ENCODE measurements at regions not wholly inside any gene's neighbourhood (a gene's known extent, or its start where the extent isn't known, plus 50 kb on each side); places are given as distances from the start of the nearest gene placed in this dataset.

DNA sequence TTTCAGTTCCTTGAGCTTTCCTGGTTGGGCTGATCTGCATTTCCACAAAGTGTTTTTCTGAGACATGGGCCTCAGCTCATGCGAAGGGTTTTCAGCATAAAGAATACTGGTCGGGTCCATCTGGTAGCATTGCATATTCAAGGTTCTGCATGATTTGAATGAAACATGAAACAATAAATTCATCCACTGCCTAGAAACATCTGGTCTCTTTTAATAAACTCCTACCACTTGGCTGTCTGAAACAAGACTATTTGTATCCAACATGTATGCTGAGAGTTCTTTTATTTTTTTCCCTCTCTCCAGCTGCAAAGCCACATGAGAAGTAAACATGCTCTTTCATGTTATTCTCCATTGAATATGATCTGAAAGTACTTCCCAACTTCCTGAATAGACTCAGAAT is 314.9 kb upstream of the SOX11 start:
- DNase-seq, result no peak

DNA sequence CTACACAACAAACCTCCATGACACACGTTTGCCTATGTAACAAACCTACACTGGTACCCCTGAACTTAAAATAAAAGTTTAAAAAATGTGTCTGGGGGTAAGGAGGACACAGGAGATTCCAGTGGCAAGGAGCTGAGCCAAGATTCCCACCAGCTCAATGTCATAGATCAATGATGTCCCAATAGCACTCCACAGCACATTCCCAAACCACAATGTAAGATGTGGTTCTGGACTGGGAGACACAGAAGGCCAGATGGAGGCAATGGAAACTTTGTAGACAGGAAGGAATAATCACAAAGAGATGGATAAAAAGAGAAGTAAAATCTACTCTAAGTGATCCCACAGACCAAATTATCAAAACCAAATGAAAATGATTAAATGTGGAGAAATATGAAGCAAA is 312.4 kb upstream of the SOX11 start:
- DNase-seq, result no peak

DNA sequence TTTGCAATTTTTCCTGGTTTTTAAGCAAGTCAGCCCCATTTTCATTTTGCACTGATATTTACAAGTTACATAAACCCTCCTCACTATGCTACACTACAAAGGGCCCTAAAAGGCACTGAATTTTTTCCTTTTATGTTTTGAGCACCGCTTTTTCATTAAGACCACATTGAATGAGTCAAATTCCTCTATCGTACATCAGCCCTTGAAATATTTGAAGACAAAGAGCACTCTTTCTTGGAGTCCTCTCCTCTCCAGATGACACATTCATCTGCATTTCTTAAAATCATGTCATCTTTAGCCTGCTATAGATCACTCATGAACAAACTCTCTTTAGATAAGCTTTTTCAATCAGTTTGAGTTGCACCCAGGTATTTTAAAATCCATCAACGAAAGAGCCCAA is 306.6 kb upstream of the SOX11 start:
- no peak for DNase-seq

DNA sequence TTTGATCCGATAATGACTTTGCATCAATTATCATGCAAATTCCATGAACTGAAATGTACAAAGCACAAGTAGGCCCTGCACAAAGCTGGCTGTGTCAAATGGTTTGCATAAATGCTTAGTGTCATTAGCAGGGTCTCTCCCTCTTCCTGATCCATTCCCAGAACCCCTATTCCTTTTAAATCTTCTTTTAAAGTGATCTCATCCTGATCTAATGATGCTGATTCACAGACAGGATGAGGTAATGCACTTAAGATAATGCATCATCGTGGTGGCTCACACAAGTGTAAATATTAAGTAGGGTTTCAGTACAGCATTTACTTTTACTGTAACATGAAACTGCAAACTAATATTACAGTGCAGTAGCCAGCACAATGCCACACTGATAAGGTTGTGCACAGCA is 304.8 kb upstream of the SOX11 start:
- DNase-seq, result no peak

DNA sequence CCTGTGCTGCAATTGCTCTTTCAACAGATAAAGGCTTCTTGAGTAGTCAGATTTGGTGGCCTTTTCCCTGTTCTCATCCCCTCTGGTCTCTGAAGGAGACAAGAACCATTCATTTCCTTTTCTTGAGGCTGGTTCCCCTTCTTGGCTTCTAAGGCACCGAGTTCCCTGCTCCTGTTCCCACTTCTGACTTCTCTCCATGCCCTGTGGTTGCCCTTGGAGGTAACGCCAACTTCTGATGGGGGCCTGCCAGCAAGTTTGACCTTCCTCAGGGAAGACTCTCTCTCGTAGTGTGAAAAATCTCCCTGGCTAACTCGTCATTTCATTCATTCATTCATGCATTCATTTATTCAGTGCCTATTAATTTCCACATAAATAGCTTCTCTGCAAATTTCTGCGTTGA is 302.4 kb upstream of the SOX11 start:
- DNase-seq, result no peak

DNA sequence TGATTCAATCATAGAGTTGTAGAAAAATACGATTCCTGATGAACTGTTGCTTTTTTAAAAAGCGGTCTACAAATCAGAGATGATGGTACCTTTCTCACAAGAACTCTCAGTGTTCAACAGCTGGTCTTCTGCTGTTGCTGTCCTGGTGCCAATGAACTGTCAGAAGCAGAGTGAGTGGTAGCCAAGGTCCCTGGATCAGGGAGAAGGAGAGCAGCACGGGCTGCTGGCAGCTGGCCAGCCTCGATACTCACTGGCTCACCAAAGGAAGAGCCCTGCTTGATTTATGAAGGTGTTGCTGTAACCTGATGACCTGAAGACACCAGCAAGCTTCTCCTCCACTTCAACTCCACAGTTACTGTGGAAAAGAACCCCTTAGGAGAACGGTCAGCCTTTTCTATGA is 300.8 kb upstream of the SOX11 start:
- DNase-seq, result no peak

DNA sequence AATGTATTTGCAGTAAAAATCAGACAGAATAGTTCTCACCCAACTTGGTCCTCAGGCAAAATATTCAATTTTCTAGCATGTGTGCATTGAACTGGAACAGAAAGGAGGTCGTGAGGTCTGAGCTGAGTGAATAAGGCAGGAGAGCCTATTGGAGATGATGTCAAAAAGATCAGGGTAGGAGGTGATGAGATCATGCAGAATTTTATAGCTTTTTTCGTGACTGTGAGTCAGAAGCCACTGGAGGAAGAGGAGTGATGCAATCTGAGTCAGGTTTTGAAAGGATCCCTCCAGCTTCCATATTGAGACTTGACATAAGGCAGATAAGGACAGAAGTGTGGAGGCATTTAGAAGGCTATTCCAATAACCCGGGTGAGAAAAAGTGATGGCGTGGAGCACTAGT is 299.5 kb upstream of the SOX11 start:
- DNase-seq, result no peak

DNA sequence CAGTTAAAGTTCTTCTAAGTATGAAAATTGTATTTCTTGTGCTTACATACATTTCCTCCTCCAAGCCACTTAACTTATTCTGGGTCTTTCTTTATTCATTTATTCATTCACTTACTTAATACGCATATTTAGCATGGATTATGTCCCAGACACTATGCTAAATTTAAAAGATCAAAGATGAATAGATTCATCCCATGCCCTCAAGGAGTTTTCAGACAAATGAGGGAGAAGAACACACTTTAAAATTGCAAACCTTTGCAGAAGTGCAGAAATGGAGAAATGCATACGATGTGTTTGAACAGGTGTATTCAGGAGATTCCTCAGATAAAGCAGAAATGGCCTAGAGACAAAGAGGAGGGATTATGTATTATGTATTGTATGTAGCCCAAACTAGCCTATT is 298.7 kb upstream of the SOX11 start:
- DNase-seq, result no peak

DNA sequence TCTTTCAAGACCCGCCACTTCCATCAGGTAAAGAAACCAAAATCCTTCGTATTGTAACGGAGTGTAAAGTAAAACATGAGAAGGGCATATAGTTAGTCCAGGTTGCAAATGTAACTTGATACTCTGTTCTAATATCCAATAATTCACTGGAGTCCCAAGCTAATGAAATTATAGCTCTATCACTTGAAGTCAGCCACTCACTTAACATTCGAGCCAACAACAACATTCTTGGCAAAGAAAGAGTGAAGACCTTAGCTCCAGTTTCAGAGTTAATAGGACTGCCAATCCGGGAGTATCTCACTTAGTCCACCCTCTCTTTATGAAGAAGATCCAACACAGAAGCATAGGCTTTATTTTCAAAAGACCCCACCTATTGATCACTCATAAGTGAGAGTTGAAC is 298.0 kb upstream of the SOX11 start:
- no peak for DNase-seq

DNA sequence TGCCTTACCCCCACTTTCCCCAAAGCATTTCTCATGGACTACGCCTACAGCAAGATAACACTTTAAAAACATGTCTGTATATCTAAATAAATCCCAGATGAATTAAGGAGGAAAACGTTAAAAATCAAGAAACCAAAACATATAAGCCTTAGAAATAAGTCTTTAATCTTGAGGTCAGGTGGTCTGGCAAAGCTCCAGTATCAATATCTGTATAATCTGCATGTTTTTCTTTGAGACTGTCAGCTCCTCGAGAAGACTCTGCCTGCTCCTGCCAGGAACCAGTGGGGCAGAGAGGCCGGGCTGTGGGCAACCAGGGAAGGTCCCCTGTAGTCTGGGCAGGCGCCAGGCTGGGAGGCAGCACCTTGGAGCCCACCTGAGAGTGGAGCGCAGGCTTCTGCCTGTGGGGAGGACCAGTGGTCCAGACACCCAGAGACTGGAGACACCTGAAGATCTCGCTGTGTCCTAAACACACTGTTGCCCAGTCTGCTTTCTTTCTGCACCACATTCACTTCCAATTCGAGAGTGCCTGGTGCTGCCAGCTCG is 291.0 kb upstream of the SOX11 start:
- DNase-seq, result no peak

DNA sequence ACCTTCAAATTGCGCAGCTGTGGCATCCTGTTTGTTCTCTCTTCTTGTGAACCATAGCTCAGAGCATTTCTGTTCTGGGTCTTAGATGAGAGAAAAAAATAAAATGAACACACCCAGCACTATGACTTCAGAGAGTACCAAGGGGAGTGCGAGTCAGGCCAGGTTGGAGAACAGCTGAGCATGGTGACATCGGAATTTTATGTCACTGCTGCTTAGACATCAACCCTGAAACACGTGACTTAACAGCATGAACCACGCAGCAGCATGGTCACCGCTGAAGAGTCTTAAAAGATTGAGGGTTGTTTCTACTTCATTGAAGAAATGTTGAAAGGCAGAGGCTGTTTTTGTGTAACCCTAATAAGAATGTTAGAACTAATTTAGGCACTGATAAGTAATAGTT is 288.8 kb upstream of the SOX11 start:
- DNase-seq, result no peak

DNA sequence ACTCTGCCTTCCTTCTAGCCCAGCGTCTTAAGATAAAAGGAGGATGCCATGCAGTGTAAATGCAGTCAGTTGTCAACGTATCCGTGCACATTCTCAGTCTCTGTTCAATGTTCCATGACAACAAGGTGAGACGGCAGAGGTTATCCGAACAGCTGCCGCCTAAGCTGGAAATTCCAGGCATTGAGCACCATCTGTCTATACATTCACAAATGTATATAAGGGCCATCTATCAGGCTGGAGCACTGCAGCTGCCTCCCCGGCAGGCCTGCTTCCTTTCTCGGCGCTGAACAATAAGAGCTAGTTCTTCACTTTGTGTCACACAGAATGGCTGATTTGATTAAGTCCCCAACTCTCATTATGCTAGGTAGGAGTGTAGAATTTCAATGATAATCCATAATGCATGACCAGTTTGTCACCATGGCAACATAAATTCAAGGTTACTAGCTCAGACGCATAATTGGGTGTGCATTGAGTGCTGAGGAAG is 282.2 kb upstream of the SOX11 start:
- no peak for DNase-seq

DNA sequence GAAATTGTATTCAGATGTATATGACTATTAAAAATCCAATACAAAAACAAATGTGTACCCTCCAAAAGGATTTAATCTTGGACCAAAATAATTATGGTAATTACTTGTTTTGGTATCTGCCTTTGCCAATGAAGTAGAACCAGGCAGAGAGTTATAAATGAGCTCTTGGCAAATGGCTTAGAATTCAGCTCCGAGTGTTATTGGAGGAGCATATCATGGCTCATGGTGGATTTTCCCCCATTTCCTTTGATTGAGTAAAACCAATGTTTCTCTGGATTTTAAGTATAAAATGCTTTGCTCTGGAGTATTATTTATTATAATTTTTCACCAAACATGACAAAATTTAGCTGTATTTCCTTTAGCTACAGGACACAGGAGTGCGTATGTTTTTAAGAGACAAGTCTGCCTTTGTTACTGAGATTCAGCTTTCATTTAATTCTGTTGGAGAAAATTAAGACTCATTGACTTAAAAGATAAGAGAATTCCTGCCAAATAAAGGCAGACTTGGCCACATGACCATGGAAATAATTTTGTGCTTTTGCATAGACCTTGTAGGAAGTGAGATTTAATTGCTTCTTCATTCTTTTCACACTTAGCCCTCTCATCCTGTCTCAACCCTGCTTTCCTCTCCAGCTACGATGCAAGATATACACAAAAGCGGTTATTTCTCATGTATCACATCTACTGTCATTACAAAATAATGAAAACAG is 281.0 kb upstream of the SOX11 start:
- no peak for DNase-seq

DNA sequence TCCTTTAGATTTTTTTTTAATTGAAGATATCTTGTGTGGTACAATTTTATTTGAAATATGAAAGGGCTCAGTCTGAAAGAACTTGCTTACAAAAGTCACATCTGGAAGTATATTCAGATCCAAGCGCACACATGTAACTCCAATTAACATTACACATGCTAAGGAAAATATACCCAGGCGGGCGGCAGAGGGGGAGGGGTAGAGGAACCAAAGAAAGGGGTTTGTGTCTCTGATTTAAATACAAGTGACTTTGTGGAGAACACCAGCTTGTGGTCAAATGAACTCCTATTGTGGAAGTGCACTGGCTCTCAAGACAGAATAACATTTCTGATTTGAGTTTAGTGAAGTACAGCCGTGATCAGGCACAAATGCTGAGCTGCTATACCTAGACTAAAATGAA is 280.2 kb upstream of the SOX11 start:
- no peak for DNase-seq

DNA sequence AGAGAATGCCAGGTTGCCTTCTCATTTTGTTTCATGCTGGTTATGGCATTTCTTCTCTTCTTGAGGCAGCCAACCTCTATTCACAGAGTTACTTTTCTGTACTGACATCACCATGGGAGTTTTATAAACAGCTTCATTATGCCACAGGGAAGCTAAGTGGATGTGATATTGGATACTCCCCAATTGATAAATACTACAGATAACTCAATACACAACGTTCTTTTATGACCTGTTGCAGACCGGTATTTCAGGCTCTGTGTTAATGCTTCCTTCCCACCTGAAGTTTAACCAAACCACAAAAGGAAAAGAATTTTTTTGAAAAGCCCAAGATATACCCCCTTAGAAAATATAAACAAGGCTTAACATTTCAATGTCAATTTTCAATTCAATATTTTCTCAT is 258.3 kb upstream of the SOX11 start:
- no peak for DNase-seq

DNA sequence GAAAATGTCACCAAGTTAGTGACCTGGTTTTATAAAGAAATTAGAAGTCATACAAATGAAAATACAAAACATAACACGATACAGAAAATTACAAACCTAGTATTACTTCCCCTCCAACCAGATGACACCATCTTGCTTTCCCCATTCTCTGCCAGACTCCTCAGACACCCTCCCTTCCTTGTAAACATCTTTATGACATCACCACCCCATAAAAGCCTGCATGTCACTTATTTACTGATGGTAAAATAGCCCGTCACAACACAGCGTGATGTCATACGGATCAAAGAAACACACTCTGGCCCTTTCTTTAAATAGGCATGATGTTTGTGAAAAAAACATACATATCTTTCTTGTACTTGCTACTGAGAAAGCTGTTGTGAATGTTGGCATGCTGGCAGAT is 254.8 kb upstream of the SOX11 start:
- no peak for DNase-seq

DNA sequence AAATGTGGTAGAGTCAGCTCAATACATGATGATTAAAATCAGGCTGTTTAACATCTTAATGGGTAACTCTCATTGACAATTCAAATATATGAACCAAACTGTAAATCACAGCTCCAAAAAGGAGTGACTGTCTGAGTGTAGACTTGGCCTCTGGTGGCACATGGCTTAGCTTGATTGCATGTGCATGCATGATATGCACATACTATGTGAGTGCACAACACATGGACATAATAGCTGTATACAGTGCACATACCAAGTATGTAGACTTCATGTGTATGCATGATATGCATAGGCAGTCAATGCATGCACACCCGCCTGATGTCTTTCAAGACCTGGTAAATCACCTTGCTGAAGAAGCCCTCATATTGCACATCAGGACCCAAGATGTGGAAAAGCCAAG is 252.0 kb upstream of the SOX11 start:
- DNase-seq, result no peak

DNA sequence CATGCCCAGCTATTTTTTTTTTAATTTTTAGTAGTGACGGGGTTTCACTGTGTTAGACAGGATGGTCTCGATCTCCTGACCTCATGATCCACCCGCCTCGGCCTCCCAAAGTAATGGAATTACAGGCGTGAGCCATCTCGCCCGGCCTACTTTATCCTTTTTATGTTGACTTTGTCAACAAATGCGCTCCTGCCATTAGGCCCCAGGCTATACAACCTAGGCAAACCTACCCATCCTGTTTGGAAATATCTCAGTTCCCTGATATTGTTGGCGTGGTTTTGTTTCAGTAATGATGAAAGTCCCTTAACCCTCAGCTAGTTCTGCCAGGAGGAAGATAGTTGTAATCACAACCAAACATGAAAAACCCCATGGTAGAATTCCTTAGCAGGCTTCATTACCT is 249.4 kb upstream of the SOX11 start:
- DNase-seq, result no peak

DNA sequence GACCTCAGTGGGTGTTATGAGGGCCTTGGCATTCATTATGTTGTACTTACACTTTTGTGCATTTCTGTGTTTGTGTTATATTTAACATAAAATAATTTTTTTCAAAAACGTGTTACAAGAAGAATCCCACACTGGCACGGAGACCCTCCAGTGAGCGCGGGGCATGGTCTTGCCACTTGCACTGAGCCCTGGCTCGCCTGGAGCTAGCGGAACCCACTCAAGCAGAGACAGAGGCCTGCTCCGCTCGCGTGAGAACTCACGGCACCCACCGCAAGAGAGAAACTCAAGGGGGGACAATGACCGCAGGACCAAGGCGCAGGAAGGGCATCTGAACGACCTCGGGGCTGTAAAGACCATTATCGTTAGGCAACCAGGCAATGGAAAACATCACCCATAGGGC is 248.0 kb upstream of the SOX11 start:
- DNase-seq, result no peak

DNA sequence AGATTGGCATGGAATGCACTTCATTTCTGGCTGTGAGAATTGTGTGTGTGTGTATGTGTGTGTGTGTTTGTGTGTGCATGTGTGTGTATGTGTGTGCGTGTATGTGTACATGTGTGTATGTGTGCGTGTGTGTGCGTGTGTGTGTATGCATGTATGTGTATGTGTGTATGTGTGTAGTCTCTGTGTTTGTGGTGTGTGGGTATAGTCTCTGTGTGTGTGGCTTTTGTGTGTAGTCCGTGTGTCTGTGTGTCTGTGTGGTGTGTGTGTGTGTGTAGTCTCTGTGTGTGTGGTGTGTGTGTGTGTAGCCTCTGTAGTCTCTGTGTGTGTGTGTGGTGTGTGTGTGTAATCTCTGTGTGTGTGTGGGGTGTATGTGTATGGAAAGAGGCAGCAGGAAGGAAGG is 247.3 kb upstream of the SOX11 start:
- no peak for DNase-seq

DNA sequence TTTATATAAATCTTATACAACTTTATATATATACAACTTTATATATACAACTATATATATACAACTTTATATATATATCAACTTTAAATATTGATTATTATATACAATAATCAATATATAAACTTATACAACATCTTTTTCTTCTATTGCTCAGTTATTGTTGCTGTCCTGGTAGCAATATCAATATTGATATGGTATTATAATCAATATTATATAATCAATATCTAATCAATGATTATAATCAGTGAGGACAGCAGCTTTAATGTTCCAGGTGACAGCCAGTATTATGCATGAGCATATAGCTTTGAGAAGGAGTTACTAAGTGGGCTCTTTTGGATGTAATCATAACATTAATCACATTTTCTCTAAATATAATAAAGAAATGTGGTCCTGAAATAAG is 242.3 kb upstream of the SOX11 start:
- no peak for DNase-seq

DNA sequence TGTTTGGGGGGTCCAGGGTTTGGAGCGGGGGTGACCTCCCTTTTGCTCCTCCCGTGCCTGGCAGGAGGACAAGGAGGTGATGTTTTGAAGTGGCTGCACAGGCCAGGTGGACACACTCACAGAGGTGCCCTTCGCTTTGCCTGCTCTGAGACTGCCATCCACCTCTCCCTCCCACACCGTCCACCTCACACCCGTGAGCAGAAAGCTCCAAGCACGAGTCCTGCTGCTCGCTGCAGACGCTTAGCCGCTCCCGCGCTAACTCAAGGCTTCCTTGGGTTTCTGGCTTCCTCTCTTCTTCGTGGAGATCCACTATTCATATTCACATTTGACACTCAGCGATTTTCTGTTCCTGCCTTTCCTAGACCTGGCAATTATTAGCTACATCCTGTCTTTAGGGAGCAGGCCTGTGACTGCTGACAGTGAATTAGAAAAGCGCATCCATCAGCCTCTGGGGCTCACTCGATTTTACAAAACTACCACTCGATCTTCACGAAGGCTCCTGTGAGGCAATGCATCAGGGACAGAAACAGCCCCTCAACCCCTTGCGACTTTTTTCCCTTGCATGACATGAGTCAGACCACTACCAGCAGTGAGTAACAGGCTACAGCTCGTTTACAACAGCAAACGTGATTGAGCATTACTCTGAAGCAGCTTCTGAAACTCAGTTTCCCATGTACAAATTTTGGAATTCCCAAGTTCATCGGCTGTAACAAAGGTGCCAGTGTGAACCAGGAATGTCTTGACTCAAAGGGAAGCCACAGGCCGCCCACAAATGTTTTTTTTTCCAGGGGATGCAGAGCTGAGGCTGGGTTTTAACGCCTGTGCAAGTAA is 238.7 kb upstream of the SOX11 start:
- no peak for DNase-seq

DNA sequence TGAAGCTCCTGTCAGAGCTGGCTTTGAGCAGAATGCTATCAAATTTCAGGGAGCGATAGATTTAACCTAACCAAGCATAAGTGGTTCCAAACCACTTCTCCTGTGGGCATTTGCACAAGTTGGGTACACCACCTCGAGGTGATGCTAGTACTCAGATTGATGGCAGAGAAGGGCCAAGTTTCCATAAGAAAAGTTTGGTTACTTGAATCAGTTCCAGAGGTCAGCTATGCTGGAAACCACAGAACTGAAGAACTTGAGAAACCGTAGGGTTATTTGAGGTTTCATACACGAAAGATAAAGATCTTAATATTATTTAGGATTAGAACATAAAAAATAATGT is 238.2 kb upstream of the SOX11 start:
- no peak for DNase-seq

DNA sequence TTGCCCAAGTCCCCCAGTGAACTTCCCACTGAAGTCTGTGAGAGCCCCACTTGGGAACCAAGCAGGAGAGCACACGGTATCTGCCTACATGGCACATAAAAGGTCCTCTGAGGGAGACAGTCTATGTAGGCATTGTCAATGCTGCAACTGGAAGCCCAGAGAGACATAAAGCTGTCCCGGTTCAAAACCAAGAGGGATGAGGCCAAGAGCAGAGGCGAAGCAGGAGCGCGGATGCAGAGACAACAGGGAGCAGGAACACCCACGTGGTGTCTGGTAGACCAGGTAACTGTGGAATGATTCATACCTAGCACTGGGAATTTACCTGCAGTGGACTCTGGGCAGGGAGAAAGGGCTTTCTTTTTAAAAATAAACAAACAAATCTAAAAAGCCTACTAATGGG is 233.1 kb upstream of the SOX11 start:
- no peak for DNase-seq

DNA sequence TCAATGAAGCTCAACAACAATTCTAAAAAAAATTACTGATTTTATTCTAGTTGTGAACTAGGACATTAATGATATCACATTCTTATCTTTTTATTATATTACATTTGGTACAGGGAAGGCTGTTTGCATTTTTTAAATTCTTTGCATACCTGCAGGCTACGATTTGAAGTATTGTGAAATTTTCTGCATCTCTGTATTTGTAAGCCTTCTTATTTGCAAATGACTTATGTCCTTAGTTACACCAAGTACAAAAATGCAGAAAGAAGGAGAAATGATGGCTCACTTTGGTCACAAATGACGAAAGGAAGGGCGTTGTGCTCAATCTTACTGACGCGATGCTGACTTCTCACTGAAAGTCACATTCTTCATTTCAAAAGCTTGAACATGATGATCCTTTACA is 227.5 kb upstream of the SOX11 start:
- DNase-seq, result no peak

Measured in RPMI8226 (cell line).